ENCODE measurements at regions not wholly inside any gene's neighbourhood (a gene's known extent, or its start where the extent isn't known, plus 50 kb on each side); places are given as distances from the start of the nearest gene placed in this dataset.

DNA sequence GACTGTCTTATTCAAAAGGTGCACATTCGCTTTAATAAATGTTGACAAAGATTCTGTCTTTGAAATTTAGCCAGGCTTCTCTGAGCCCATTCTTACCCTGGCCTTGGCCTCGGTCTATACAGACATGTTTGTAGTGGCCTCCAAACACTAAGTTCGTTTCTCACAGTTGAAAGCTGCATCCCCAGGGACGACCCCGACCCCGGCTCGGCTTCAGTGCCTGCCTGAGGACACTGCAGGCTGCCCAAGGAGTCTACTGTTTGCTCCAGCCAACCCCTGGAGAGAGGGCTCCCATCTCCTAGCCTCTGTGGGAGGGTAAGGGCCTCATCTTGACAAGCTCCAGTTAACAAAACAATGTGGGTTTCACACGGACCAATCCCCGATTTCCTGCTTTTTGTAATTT is 390.6 kb upstream of the ZFP42 start:
- Histone ChIP-seq H3K27me3 (replicated peaks; ENCODE audit: control insufficient read depth, insufficient read depth, low read length) (no peaks in the 10 kb centered on the region), H3K36me3 (ENCODE audit: control insufficient read depth, insufficient read depth, low read length) (no peaks in the 10 kb centered on the region), H3K4me3 (replicated peaks; ENCODE audit: low read depth, low read length) (no peak overlapping the region)
- TF ChIP-seq, protein P1, sequence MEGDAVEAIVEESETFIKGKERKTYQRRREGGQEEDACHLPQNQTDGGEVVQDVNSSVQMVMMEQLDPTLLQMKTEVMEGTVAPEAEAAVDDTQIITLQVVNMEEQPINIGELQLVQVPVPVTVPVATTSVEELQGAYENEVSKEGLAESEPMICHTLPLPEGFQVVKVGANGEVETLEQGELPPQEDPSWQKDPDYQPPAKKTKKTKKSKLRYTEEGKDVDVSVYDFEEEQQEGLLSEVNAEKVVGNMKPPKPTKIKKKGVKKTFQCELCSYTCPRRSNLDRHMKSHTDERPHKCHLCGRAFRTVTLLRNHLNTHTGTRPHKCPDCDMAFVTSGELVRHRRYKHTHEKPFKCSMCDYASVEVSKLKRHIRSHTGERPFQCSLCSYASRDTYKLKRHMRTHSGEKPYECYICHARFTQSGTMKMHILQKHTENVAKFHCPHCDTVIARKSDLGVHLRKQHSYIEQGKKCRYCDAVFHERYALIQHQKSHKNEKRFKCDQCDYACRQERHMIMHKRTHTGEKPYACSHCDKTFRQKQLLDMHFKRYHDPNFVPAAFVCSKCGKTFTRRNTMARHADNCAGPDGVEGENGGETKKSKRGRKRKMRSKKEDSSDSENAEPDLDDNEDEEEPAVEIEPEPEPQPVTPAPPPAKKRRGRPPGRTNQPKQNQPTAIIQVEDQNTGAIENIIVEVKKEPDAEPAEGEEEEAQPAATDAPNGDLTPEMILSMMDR (IDR thresholded peaks at IDR 0.05; ENCODE audit: insufficient read depth, low read length, poor library complexity, severe bottlenecking) = no peak
- DNase-seq (ENCODE audit: extremely low read depth, insufficient read length) = no peak

DNA sequence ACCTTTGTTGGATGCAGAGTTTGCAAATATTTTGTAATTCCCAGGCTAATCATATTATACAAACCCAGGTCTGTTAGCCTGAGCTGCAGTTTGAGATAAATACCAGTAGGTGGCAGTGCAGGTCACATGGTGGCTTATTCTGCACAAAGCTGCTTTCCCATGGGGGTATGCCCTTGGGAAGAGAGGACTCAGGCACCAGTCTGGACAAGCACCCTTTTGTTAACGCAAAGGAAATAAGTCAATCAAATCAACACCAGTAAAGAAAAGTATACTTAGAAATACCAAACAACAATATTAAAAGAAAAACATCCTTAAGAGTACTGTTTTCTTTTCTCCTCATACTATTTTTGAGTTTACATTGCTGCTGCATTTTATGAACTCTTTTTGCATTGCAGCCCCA is 389.0 kb upstream of the ZFP42 start:
- no peaks in the 10 kb centered on the region for H3K36me3 ChIP-seq (ENCODE audit: control insufficient read depth, insufficient read depth, low read length)
- H3K27me3 ChIP-seq (replicated peaks; ENCODE audit: control insufficient read depth, insufficient read depth, low read length) = no peaks in the 10 kb centered on the region
- TF ChIP-seq, protein P1 (IDR thresholded peaks at IDR 0.05; ENCODE audit: insufficient read depth, low read length, poor library complexity, severe bottlenecking) = peak; percentile 64
- H3K4me3 ChIP-seq (replicated peaks; ENCODE audit: low read depth, low read length) = no peak overlapping the region
- DNase-seq (ENCODE audit: extremely low read depth, insufficient read length) = no peak

DNA sequence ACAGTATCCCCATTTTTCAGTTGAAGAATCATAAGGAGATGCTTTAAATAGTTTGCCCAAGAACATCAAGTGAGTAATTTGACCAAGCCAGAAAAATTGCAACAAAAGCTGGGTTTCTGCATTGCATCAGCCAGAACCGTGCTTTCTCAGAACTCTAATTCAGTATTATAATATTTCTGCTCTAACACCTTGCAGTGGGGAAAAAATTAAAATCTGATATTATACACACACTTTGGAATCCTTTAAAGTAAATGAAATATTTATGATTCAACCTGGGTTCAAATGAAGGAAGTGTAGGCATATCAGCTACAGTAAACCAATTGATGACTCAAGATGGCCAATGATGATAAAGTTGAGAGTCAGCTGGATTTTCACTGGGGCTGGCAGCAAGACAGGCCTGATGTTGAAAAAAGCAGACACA is 387.6 kb upstream of the ZFP42 start:
- Histone ChIP-seq H3K27me3 (replicated peaks; ENCODE audit: control insufficient read depth, insufficient read depth, low read length) (no peaks in the 10 kb centered on the region), H3K4me3 (replicated peaks; ENCODE audit: low read depth, low read length) (no peak overlapping the region), H3K36me3 (ENCODE audit: control insufficient read depth, insufficient read depth, low read length) (no peaks in the 10 kb centered on the region)
- TF ChIP-seq, protein P1 (IDR thresholded peaks at IDR 0.05; ENCODE audit: insufficient read depth, low read length, poor library complexity, severe bottlenecking) = no peak
- DNase-seq (ENCODE audit: extremely low read depth, insufficient read length) = no peak

DNA sequence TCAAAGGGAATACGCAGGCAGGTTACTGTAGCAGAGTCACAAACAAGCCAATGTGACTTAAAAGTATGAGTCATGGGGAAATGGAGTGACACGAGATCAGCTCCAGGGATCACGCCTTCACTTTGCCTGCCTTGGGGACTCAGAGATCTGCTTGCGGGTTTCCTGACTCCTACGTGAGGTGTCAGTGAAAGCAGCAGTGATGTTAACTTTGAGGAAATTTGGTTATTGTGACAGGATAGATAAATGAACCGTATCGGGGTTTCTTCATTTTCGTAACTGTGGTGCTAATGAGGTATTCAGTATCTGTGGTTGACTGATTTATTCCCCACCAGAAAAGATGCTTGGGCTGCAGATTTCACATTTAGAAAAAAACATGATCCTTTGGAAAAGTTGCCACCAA is 383.3 kb upstream of the ZFP42 start:
- H3K4me3 ChIP-seq (replicated peaks; ENCODE audit: low read depth, low read length) = no peak overlapping the region
- DNase-seq (ENCODE audit: extremely low read depth, insufficient read length) = no peak

DNA sequence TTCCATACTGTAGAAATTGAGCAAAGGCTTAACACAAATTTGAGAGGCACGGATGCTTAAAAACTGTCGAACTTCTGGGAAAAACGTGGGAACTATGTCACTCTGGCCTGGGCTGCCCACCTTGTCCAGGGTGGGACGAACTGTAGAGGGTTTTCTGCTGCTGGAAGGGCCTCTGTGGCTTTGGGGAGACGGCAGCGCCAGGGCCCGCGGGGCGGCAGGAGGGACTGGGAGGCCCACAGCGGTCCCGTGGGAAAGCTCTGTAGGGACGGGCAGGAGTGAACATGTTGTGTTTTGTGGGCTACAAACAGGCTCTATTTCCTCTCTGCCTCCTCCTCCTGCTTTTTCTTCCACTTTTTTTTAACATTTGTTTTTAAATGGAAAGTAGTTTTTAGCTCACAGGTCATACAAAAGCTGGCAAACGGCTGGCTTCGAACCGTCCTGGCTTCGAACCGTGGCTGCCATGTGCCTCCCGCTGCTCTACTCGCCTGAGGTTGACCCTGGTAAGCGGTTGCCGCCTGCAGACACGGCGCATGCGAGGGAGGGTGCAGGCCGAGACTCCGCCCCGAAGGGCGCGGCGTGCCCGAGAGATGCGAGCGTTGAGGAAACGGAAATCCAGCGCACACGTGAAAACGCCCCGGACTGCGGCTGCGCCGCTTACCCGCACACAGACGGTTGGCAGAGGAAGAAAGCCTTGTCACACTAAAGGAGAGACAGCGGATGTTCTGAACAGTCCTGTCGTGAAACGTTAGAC is 382.3 kb upstream of the ZFP42 start:
- H3K4me3 ChIP-seq (replicated peaks; ENCODE audit: low read depth, low read length) = no peak overlapping the region
- no peak for DNase-seq (ENCODE audit: extremely low read depth, insufficient read length)
- H3K27me3 ChIP-seq (replicated peaks; ENCODE audit: control insufficient read depth, insufficient read depth, low read length) = no peaks in the 10 kb centered on the region
- TF ChIP-seq, protein P1 (IDR thresholded peaks at IDR 0.05; ENCODE audit: insufficient read depth, low read length, poor library complexity, severe bottlenecking) = no peak
- no peaks in the 10 kb centered on the region for H3K36me3 ChIP-seq (ENCODE audit: control insufficient read depth, insufficient read depth, low read length)

More for the DNA sequence above, 383.3 kb upstream of the ZFP42 start:
- H3K27me3 ChIP-seq (replicated peaks; ENCODE audit: control insufficient read depth, insufficient read depth, low read length) = no peaks in the 10 kb centered on the region
- TF ChIP-seq, protein P1 (IDR thresholded peaks at IDR 0.05; ENCODE audit: insufficient read depth, low read length, poor library complexity, severe bottlenecking) = no peak
- no peaks in the 10 kb centered on the region for H3K36me3 ChIP-seq (ENCODE audit: control insufficient read depth, insufficient read depth, low read length)

Data from GM06990 (cell line).